ENCODE measurements at regions not wholly inside any gene's neighbourhood (a gene's known extent, or its start where the extent isn't known, plus 50 kb on each side); places are given as distances from the start of the nearest gene placed in this dataset.
"Not testable (repeated sequence)": the region's sequence is repeated elsewhere in the genome, so short reads cannot be mapped to it uniquely, and the experiment has no call there.

DNA sequence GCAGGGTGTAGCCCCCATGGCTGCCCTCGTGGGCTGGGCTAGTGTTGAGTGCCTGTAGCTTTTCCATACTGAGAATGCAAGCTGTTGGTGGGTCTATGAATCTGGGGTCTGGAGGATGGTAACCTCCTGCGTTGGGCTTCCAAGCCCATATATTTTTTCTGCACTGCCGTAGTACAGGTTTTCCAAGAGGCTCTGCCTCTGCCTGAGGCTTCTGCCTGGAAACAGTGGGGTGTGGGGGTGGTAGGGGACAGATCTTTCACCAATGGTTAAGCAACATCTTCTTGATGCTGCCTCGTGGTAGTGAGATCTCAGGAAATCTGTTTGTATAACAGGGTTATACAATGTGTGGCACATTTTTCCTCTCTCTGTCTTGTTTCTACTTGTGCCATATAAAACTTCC is 189.0 kb upstream of the ZNF519 start:
- not testable (repeated sequence) for DNase-seq

DNA sequence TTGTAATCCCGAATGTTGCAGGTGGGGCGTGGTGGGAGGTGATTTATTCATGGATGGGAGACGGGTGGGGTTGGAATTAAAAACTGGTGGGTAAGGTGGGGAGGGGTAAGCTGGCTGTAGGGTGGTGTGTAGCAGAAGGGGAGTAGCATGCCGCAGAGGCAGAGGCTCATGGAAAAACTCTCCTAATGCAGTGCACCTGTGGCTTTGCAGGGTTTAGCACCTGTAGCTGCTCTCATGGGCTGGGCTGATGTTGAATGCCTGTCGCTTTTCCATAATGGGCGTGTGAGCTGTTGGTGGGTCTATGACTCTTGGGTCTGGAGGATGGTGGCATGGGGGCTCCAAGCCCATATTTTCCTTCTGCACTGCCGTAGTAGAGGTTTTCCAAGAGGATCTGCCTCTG is 169.0 kb upstream of the ZNF519 start:
- DNase-seq: not testable (repeated sequence)

DNA sequence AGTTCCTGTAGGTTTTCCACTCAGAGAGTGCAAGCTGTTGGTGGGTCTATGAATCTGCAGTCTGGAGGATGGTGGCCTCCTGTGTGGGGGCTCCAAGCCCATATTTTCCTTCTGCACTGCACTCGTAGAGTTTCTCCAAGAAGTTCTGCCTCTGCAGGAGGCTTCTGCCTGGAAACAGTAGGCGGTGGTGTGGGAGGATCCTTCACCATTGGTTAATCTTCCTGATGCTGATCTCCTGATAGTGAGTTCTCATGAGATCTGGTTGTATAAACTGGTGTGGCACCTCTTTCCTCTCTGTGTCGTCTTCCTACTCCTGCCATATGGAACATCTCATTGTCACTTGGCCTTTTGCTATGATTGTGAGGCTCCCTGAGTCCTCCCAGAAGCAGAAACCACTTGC is 162.8 kb upstream of the ZNF519 start:
- DNase-seq: not testable (repeated sequence)

DNA sequence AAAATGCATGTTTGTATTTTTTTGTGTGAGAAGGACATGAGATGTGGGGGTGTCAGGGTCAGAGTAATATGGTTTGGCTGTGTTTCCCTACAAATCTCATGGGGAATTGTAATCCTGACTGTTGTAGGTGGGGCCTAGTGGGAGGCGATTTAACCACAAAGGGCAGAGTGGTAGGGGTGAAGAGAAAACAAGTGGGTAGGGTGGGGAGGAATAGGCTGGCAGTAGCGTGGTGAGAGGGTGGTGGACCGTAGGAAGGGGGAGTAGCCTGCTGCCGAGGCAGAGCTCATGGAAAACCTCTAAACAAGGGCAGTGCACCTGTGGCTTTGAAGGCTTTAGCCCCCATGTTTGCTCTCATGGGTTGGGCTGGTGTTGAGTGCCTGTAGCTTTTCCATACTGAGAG is 152.8 kb upstream of the ZNF519 start:
- no peak for DNase-seq

DNA sequence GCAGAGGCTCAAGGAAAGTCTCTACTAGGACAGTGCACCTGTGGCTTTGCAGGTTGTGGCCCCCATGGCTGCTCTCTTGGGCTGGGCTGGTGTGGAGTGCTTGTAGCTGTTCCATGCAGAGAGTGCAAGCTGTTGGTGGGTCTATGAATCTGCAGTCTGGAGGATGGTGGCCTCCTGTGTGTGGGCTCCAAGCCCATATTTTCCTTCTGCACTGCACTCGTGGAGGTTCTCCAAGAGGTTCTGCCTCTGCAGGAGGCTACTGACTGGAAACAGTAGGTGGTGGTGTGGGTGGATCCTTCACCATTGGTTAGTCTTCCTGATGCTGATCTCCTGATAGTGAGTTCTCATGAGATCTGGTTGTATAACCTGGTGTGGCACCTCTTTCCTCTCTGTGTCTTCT is 143.2 kb upstream of the ZNF519 start:
- not testable (repeated sequence) for DNase-seq

DNA sequence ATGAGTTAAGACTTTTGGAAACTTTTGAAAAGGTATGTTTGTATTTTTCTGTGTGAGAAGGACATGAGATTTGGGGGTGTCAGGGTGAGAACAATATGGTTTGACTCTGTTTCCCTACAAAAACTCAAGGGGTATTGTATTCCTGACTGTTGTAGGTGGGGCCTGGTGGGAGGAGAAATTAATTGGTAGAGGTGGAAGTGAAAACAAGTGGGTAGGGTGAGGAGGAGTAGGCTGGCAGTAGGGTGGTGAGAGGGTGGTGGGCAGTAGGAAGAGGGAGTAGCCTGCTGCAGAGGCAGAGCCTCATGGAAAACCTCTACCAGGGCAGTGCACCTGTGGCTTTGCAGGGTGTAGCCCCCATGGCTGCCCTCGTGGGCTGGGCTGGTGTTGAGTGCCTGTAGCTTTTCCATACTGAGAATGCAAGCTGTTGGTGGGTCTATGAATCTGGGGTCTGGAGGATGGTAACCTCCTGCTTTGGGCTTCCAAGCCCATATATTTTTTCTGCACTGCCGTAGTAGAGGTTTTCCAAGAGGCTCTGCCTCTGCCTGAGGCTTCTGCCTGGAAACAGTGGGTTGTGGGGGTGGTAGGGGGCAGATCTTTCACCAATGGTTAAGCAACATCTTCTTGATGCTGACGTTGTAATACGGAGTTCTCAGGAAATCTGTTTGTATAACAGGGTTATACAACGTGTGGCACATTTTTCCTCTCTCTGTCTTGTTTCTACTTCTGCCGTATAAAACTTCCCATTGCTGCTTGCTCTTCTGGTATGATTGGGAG is 133.6 kb upstream of the ZNF519 start:
- not testable (repeated sequence) for DNase-seq

DNA sequence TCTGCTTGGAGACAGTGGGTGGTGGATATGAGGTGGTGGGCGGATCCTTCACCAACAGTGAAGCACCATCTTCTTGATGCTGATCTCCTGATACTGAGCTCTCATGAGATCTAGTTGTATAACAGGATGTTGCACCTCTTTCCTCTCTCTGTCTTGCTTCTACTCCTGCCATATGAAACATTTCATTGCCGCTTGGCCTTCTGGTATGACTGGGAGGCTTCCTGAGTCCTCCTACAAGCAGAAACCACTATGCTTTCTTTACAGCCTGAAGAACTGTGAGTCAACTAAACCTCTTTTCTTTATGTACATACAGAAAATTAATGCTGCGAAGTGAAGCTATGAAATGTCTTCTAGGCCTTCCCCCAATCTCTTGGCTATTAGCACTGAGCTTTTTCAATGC is 130.6 kb upstream of the ZNF519 start:
- DNase-seq: not testable (repeated sequence)

- not testable (repeated sequence) for DNase-seq
These were observed 117.9 kb upstream of the ZNF519 start for GRCh38 chr18:14250084-14250677.

GRCh38 chr18:14239224-14239623 is 107.0 kb upstream of the ZNF519 start:
- not testable (repeated sequence) for DNase-seq

- DNase-seq: not testable (repeated sequence)
These were observed 104.3 kb upstream of the ZNF519 start for GRCh38 chr18:14236356-14237048.

- DNase-seq: not testable (repeated sequence)
These were observed 93.0 kb upstream of the ZNF519 start for GRCh38 chr18:14225286-14225679.

DNA sequence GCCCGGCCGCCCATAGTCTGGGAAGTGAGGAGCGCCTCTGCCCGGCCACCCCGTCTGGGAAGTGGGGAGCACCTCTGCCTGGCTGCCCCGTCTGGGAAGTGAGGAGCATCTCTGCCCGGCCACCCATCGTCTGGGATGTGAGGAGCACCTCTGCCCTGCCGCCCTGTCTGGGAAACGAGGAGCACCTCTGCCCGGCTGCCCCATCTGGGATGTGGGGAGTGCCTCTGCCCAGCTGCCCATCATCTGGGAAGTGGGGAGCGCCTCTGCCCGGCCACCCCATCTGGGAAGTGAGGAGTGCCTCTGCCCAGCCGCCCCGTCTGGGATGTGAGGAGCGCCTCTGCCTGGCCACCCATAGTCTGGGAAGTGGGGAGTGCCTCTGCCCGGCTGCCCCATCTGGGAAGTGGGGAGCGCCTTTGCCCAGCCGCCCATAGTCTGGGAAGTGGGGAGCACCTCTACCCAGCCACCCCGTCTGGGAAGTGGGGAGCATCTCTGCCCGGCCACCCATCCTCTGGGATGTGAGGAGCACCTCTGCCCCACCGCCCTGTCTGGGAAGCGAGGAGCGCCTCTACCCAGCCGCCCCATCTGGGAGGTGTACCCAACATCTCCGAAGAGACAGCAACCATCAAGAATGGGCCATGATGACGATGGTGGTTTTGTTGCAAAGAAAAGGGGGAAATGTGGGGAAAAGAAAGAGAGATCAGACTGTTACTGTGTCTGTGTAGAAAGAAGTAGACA is 92.5 kb upstream of the ZNF519 start:
- not testable (repeated sequence) for DNase-seq

DNA sequence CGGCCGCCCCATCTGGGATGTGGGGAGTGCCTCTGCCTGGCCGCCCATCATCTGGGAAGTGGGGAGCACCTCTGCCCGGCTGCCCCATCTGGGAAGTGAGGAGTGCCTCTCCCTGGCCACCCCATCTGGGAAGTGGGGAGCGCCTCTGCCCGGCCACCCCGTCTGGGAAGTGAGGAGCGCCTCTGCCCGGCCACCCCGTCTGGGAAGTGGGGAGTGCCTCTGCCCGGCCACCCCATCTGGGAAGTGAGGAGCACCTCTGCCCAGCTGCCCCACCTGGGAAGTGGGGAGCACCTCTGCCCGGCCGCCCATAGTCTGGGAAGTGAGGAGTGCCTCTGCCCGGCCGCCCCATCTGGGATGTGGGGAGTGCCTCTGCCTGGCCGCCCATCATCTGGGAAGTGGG is 91.7 kb upstream of the ZNF519 start:
- DNase-seq: not testable (repeated sequence)

DNA sequence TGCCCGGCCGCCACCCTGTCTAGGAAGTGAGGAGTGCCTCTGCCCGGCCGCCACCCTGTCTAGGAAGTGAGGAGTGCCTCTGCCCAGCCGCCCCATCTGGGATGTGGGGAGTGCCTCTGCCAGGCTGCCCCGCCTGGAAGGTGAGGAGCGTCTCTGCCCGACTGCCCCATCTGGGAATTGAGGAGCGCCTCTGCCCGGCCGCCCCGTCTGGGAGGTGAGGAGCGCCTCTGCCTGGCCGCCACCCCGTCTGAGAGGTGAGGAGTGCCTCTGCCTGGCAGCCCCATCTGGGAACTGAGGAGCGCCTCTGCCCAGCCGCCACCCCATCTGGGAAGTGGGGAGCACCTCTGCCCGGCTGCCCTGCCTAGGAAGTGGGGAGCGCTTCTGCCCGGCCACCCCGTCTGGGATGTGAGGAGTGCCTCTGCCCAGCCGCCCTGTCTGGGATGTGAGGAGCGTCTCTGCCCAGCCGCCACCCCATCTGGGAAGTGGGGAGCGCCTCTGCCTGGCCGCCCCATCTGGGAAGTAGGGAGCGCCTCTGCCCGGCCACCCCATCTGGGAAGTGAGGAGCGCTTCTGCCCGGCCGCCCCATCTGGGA is 91.1 kb upstream of the ZNF519 start:
- DNase-seq: not testable (repeated sequence)

GRCh38 chr18:14222354-14223221 is 90.4 kb upstream of the ZNF519 start:
- DNase-seq: not testable (repeated sequence)

- no peak for DNase-seq
These were observed 89.5 kb upstream of the ZNF519 start for GRCh38 chr18:14221689-14222088.

DNA sequence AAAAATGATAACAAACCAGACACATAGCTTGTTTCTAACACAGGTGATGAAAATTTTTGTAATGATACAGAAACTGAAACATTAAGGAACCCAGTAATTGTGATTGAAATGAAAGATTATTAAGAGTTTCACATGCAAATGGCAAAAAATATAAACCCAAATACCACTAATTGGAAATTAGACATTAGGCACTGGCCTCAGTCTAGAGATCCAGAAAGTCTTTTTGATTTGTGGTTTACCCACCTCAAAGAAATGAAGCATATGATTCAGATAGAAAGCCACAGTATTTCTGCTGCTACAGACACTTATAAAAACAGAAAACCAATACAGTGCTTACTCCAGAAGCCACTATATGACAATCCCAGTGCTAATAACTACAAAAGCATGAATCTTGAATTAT is 83.7 kb upstream of the ZNF519 start:
- not testable (repeated sequence) for DNase-seq

GRCh38 chr18:14203424-14203823 is 71.2 kb upstream of the ZNF519 start:
- DNase-seq: not testable (repeated sequence)

DNA sequence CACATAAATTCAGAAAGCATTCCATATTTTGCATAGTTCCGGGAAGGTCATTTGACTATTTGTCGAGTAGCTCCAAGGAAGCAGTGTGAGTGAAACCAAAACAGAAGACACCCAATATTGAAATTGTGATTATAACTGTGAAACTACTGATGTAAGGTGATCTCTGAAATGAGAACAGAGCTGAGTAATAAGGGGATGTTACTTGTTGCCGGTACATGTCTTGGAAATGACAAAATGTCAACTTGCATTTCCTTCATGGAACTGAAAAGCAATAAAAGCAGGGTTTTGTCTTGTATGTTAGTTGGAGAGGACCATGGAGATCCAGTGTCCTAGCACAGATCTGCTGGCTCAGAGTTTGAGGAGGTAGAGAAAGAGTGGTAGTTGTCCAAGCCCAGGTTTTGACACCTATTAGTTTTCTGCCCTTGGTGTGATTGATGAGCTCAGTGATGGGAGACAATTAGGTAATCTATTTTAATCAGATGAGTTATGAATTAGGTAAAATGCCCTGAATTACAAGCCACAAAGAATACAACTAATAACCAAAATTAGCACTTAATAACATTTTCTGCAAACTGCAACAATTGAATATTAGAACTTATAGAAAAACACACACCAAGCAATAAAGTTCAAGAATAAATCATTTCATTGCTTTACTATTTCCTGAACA is 58.7 kb upstream of the ZNF519 start:
- DNase-seq: not testable (repeated sequence)

DNA sequence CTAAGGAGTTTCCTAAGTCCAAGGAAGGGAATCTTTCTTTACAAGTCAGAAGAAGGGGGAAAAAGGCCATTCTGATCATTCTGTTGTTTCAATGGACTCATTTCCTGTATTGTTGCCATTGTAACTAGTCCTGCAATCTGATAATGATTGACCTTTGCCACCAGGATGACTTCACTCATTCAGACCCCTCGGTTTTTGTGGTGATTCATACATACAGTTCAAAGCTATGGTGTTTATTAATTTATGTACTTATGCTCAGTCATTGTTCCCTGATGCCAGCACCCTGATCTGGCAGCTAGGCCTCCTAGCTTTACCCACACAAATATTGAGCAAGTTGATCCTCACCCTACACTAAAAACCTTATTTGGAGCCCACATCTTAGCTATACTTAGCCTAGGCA is 57.6 kb upstream of the ZNF519 start:
- DNase-seq: no peak

DNA sequence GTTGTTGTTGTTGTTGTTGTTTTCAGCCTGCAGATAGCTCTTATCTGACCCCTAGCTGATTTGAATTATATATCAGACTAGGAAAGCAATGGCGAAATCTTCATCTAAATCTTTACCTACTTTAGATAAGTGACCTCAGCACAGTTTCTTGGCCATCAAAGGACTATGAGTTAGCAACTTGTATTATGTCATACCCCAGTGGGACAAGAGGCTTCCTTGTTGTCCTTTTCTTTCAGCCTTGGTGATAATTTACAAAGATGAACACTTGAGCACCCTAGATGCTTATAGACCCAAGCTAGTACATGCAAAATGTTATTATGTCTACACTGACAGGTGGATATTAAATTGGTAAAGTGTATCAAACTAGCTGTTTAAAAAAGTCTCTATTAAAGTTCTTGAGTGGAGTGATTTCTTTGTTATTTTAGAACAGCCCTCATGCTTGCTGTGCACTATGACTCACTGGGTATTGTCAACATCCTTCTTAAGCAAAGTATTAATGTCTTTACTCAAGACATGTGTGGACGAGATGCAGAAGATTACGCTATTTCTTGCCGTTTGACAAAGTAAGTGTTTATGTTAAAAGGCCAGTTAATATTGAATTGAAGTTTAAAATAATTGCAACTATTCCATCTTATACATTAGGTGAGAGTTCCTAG is 56.6 kb upstream of the ZNF519 start:
- DNase-seq: not testable (repeated sequence)

All from stimulated activated CD4-positive, alpha-beta T cell treated with anti-CD3 and anti-CD28 coated beads, Interleukin-12 subunit alpha, Interleukin-12 subunit beta, amount 100 ng/mL, for 4 hours (primary cell).